ENCODE measurements at regions not wholly inside any gene's neighbourhood (a gene's known extent, or its start where the extent isn't known, plus 50 kb on each side); places are given as distances from the start of the nearest gene placed in this dataset.
A peak's percentile ranks its signal among the peaks of the same experiment; 100 is the strongest.

DNA sequence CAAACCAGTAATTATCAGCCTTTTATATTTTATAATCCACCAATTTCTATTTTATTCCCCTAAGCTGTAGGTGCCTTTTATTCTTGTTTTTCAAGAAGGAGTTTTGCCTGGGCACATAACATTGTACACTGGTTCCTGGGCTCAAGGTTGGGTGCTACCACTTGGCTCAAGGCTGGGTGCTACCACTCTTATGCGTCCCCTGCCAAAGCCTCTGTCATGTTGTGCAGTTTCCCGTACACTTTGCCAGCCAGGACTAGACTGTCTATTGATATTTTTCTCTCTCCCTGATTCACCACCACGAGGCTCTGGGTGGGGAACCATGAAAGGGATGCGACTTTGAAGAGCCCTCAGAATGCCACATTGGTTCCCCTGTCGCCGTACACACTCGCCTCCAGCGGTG, 52.5 kb upstream of the VASH1 start:
- WGBS, 4 donors = 38 to 60% (median 48%) methylated on average over 8 of the region's 8 CpGs
- intact Hi-C loops (cut with DNase I) = no loop called here

DNA sequence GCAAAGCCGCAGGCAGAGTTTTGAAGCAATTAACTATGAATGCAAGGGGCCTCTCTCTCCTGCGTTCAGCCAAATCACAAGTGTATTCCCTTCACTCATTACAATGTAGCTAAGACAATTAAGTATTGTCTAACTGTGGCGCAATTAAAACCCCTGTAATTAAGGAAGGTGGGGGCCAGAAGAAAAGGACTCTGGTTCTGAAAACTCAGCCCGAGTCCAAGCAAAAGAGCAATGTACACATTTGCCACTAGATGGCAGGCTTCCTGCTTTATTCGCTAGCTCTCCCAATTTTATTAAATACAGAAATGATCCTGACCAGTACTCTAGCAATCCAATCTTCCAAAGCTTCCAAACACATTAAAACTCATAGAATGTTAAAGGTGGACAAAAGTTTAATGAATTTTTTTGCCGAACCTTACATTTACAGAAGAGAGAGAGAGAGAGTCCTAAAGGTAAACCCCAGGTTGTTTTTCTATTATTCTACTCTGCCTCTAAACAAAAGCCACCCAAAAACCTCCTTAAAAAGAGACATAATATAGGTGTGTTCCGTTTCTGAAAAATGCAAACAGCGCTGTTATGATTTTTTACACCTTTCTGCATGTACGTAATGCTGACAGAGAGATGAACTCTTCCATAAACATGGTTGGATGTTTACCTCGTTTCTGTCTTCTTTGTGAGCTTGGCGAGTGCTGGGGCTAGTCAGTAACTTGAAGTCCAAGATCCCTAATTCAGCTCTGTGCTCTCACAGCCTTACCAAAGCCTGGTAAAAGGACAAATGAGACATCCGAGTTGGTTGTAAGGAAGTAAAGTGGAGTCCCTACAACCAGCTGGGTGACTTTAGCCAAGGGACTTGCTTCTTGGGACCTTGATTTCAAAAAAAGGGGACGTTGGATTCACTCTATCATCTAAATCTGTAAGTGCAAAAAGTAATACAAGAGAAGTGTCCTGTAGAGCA, 50.9 kb upstream of the VASH1 start:
- Histone ChIP-seq H3K4me1 (replicated peaks in 1 of 2) (peaks cover 7 to 17% of the 10 kb centered on the region in 2 donors), H3K27me3 (no peaks in the 10 kb centered on the region), H3K9me3 (replicated peaks in 1 of 3) (no peaks in the 10 kb centered on the region), H3K36me3 (replicated peaks in 1 of 2) (no peaks in the 10 kb centered on the region), H3K27ac (no peak overlapping the region), H3K4me3 (no peak overlapping the region)
- intact Hi-C loops (cut with DNase I) = loop anchor here (2.0 to 5.0 kb wide), 2 partner anchors 57 to 74 kb away; no protein-coding TSS in a partner anchor
- peak in 5 of 7 donors; percentile 41 to 63 (median 57) for DNase-seq
- 22 to 32% (median 29%) methylated on average over 13 of the region's 13 CpGs for WGBS, 4 donors
- no peak for TF ChIP-seq POLR2A (IDR thresholded peaks at IDR 0.05)
- TF ChIP-seq, protein P1, sequence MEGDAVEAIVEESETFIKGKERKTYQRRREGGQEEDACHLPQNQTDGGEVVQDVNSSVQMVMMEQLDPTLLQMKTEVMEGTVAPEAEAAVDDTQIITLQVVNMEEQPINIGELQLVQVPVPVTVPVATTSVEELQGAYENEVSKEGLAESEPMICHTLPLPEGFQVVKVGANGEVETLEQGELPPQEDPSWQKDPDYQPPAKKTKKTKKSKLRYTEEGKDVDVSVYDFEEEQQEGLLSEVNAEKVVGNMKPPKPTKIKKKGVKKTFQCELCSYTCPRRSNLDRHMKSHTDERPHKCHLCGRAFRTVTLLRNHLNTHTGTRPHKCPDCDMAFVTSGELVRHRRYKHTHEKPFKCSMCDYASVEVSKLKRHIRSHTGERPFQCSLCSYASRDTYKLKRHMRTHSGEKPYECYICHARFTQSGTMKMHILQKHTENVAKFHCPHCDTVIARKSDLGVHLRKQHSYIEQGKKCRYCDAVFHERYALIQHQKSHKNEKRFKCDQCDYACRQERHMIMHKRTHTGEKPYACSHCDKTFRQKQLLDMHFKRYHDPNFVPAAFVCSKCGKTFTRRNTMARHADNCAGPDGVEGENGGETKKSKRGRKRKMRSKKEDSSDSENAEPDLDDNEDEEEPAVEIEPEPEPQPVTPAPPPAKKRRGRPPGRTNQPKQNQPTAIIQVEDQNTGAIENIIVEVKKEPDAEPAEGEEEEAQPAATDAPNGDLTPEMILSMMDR (IDR thresholded peaks at IDR 0.05) = peak; percentile 77 to 89 (median 82)

More for the DNA sequence above, 52.5 kb upstream of the VASH1 start:
- Histone ChIP-seq H3K27ac (peak overlapping the region in 3 of 5 donors; percentile 10 to 49 (median 31)), H3K4me3 (no peak overlapping the region), H3K36me3 (replicated peaks in 1 of 2) (no peaks in the 10 kb centered on the region), H3K27me3 (no peaks in the 10 kb centered on the region), H3K4me1 (replicated peaks in 1 of 2) (peaks cover 0 to 11% of the 10 kb centered on the region in 2 donors), H3K9me3 (replicated peaks in 1 of 3) (no peaks in the 10 kb centered on the region)
- DNase-seq = peak; percentile 70 to 92 (median 84)
- TF ChIP-seq, protein P1 (IDR thresholded peaks at IDR 0.05) = no peak
- TF ChIP-seq POLR2A (IDR thresholded peaks at IDR 0.05) = peak in 1 of 2 donors; percentile 39

All from adrenal gland (tissue), 9 donors.